Gastrocnemius medialis (tissue), 4 donors: ENCODE measurements at regions not wholly inside any gene's neighbourhood (a gene's known extent, or its start where the extent isn't known, plus 50 kb on each side); places are given as distances from the start of the nearest gene placed in this dataset.

Experiments used
- CTCF ChIP-seq, 5 experiments: fragments of 450-650 bp in 3 of 5; fragments of 200-600 bp in 2 of 5; sonication (generic) in 2 of 5; IDR thresholded peaks in 4 of 5; conservative IDR thresholded peaks in 1 of 5; 1 replicate in 4 of 5; 2 replicates in 1 of 5; pipeline ENCODE4 v1.5.1; 2016 to 2019; ENCODE audit warnings: antibody characterized with exemption in 5 of 5, mild to moderate bottlenecking in 3 of 5, moderate library complexity in 3 of 5
- POLR2A ChIP-seq, 2 donors: fragments of 450-650 bp; IDR thresholded peaks; one replicate each; pipeline ENCODE4 v1.6.1; 2017; ENCODE audit warnings: antibody characterized with exemption in 2 of 2, mild to moderate bottlenecking in 2 of 2, moderate library complexity in 2 of 2

GRCh38 chr6:98747273-98747672 is 87.1 kb upstream of the POU3F2 start:
- TF ChIP-seq CTCF (IDR thresholded peaks at IDR 0.05 in 4 of 5, conservative IDR thresholded peaks at IDR 0.05 in 1 of 5) (no peak), POLR2A (IDR thresholded peaks at IDR 0.05) (no peak)
